ENCODE measurements at regions not wholly inside any gene's neighbourhood (a gene's known extent, or its start where the extent isn't known, plus 50 kb on each side); places are given as distances from the start of the nearest gene placed in this dataset.
"Not testable (repeated sequence)": the region's sequence is repeated elsewhere in the genome, so short reads cannot be mapped to it uniquely, and the experiment has no call there.

DNA sequence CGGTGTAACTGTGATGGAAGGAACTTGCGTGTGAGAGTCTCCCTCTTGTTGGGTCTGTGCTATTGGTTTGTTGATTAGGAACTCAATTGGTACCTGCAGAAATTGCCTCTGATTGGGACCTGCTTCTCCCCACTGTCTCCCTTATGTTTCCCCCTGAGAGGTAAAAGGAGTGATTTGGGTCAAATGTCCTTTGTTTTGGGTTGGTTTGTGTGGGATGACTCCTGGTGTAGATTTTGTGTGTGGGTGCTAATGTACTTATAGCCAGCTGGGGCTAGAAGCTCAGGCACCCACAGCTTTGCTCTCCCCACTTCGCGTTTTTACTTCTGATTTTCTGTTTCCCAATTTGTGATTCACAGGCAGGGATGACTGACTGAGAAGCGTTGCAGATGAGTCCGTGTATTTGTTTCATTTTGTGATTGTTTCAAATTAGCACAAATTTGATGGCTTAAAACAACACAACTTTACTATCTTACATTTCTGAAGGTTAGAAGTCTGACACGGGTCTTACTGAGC lies 79.1 kb downstream of the UTRN start:
- peak overlapping the region; percentile 59 to 70 for H3K4me3 Mint-ChIP-seq
- H3K27ac Mint-ChIP-seq, result peak overlapping the region; percentile 43
- H3K9me3 Mint-ChIP-seq, result no peaks in the 10 kb centered on the region
- ATAC-seq (replicated peaks in 1 of 2), result peak; percentile 31 to 39
- no peaks in the 10 kb centered on the region for H3K27me3 Mint-ChIP-seq (ENCODE audit: low read depth)
- no peak for DNase-seq
- peaks cover 68% of the 10 kb centered on the region for H3K4me1 Mint-ChIP-seq (ENCODE audit: low read depth)
- peaks cover 2 to 6% of the 10 kb centered on the region in 2 donors for H3K36me3 Mint-ChIP-seq (ENCODE audit: insufficient read depth in 2 of 2)

DNA sequence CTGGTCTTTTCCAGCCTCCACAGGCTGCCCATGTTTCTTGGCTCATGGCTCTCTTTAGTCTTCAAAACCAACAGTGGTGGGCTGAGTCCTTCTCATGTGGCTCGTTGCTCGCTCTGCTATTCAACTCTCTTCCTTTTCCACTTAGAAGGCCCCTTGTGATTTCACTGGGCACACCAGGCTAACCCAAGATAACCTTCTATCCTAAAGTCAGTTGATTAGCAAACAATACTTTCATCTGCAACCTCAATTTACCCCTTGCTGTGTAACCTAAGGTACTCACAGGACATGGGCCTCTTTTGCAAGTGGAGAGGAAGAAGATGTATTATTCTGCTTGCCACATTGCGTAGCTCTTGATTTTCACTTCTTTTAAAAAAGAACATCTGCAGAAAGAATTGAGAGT lies 79.6 kb downstream of the UTRN start:
- H3K27me3 Mint-ChIP-seq (ENCODE audit: low read depth), result no peaks in the 10 kb centered on the region
- H3K9me3 Mint-ChIP-seq, result peaks cover 1 to 2% of the 10 kb centered on the region in 2 donors
- peak overlapping the region; percentile 43 for H3K27ac Mint-ChIP-seq
- DNase-seq, result no peak
- peak overlapping the region; percentile 59 to 70 for H3K4me3 Mint-ChIP-seq
- peak in 1 of 2 donors; percentile 14 for ATAC-seq (replicated peaks in 1 of 2)
- peaks cover 3 to 8% of the 10 kb centered on the region in 2 donors for H3K36me3 Mint-ChIP-seq (ENCODE audit: insufficient read depth in 2 of 2)
- H3K4me1 Mint-ChIP-seq (ENCODE audit: low read depth), result peaks cover 66% of the 10 kb centered on the region

DNA sequence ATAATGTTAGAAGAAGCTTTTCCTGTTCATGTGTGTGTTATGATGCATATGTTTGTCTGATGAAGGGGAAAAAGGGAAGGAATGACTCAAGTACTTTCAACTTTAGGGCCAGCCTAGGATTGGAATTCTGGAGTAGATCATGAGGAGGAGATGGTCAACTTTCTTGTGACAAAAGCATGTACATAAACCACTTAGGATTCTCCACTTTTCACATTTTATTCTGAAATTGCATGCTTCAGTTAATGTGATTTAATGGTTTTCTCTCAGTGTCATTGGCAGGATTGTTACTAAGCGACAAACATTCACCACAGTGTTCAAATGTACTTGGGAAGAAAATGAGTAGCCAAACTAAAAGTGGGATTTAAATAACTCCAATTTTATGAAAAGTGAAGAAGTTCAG lies 80.1 kb downstream of the UTRN start:
- Mint-ChIP-seq H3K4me3 (no peak overlapping the region), H3K4me1 (ENCODE audit: low read depth) (peaks cover 64% of the 10 kb centered on the region), H3K27me3 (ENCODE audit: low read depth) (no peaks in the 10 kb centered on the region), H3K27ac (peak overlapping the region; percentile 40), H3K36me3 (ENCODE audit: insufficient read depth in 2 of 2) (peaks cover 5 to 12% of the 10 kb centered on the region in 2 donors), H3K9me3 (peaks cover 3 to 4% of the 10 kb centered on the region in 2 donors)
- DNase-seq (no peak), ATAC-seq (replicated peaks in 1 of 2) (no peak)

DNA sequence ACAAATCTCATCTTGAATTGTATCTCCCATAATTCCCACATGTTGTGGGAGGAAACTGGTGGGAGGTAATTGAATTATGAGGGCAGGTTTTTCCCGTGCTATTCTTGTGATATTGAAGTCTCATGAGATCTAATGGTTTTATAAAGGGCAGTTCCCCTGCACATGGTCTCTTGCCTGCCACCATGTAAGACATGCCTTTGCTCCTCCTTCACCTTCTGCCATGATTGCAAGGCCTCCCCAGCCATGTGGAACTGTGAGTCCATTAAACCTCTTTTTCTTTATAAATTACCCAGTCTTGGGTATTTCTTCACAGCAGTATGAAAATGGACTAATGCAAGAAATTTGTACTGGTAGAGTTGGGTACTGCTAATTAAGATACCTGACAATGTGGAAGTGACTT lies 84.6 kb downstream of the UTRN start:
- H3K4me3 Mint-ChIP-seq; H3K27me3 Mint-ChIP-seq (ENCODE audit: low read depth); DNase-seq; ATAC-seq (replicated peaks in 1 of 2); H3K9me3 Mint-ChIP-seq; H3K27ac Mint-ChIP-seq: not testable (repeated sequence)
- Mint-ChIP-seq H3K36me3 (ENCODE audit: insufficient read depth in 2 of 2) (peaks cover 3 to 12% of the 10 kb centered on the region in 2 donors), H3K4me1 (ENCODE audit: low read depth) (peaks cover 28% of the 10 kb centered on the region)

DNA sequence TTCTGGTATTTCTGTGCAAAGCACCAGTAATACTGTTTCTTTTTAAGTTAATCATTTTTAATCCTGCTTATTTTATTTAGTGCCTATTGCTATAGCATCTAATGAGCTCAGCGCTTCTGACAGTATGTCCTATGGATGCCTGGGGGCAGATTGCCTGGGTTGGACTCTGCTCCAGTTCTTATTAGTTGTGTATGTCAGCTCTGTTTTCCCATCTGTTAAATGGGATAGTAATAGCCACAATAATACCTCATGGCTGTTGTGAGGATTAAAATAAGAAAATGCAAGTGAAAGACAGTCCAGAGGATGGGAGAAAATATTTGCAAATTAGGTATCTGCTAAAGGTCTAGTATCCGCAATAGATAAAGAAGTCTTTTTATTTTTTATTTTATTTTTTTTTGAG lies 87.0 kb downstream of the UTRN start:
- no peak for DNase-seq
- ATAC-seq (replicated peaks in 1 of 2), result no peak
- Mint-ChIP-seq H3K4me1 (ENCODE audit: low read depth) (peaks cover 23% of the 10 kb centered on the region), H3K27me3 (ENCODE audit: low read depth) (no peaks in the 10 kb centered on the region), H3K27ac (no peak overlapping the region), H3K4me3 (no peak overlapping the region), H3K36me3 (ENCODE audit: insufficient read depth in 2 of 2) (peaks cover 3 to 8% of the 10 kb centered on the region in 2 donors), H3K9me3 (peaks cover 3 to 4% of the 10 kb centered on the region in 2 donors)

DNA sequence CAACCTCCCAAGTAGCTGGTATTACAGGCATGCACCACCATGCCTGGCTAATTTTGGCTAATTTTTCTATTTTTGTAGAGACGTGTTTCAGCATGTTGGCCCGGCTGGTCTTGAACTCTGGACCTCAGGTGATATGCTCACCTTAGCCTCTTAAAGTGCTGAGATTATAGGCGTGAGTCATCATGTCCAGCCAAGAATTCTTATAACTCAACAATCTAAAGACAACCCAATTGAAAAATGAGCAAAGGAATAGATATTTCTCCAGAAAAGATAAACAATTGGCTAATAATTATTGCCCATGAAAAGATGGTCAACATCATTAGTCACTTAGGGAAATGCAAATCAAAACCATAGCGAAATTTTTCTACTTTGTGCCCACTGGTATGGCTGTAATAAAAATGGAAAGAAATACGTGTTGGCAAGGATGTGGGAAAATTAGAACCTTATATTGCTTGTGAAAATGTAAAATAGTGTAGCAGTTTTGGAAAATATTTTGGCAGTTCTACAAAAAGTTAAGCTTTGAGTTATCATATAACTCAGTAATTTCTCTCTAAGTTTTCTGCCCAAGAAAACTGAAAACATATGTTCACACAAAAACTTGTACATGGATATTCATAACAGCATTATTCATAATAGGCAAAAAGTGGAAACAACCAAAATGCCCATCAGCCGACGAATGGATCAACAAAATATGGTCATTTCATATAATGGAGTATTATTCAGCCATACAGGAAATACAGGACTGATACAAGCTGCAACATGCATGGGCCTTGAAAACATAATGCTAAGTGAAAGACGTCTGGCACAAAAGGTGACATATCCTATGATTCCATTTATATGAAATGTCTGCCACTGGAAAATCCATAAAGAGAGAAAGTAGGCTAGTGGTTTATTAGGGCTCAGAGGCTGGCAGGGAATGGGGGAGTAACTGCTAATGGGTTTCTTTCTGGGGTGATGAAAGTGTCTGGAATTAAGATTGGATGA lies 87.8 kb downstream of the UTRN start:
- Mint-ChIP-seq H3K4me3 (no peak overlapping the region), H3K4me1 (ENCODE audit: low read depth) (peaks cover 31% of the 10 kb centered on the region), H3K27ac (no peak overlapping the region), H3K9me3 (peaks cover 3 to 4% of the 10 kb centered on the region in 2 donors), H3K27me3 (ENCODE audit: low read depth) (no peaks in the 10 kb centered on the region), H3K36me3 (ENCODE audit: insufficient read depth in 2 of 2) (peaks cover 3 to 8% of the 10 kb centered on the region in 2 donors)
- DNase-seq, result no peak
- ATAC-seq (replicated peaks in 1 of 2), result no peak

DNA sequence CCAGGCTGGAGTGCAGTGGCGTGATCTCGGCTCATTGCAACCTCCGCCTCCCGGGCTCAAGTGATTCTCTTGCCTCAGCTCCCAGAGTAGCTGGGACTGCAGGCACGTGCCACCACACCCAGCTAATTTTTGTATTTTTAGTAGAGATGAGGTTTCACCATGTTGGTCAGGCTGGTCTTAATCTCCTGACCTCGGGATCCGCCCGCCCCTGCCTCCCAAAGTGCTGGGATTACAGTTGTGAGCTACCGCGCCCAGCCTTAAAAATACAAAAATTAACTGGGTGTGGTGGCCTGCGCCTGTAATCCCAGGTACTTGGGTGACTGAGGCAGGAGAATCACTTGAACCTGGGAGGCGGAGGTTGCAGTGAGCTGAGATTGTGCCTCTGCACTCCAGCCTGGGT lies 89.4 kb downstream of the UTRN start:
- not testable (repeated sequence) for ATAC-seq (replicated peaks in 1 of 2); H3K27ac Mint-ChIP-seq; DNase-seq; H3K36me3 Mint-ChIP-seq (ENCODE audit: insufficient read depth in 2 of 2); H3K9me3 Mint-ChIP-seq; H3K4me3 Mint-ChIP-seq; H3K27me3 Mint-ChIP-seq (ENCODE audit: low read depth)
- peaks cover 47% of the 10 kb centered on the region for H3K4me1 Mint-ChIP-seq (ENCODE audit: low read depth)

DNA sequence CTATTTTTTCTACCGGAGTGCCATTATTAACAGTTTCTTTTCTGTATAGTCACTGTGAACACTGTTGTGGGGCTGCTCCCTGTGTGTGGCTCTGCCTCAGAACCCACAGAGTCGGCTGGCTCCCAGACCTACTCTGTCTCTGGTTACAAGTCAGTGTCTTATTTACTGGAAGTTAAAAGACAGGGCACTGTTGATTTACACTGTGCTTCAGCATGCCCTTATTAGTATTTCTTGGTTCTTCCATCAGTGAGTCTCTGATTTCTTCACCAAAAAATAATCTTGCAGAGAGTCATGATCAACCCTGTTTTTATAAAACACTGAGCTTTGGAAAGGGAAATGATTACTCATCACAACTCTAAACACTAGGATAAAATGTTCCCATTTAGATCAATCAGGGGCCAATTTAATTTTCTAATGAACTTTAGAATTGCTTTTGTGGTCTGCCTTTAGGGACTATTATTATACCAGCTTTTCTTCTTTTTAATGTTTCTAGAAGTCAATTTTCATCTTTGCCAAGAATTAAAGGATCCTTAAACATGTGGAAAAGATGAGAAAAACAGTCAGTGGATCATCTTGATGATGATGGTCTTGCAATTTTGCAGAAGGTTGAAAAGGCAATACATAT lies 92.6 kb downstream of the UTRN start:
- ATAC-seq (replicated peaks in 1 of 2) (peak; percentile 23 to 37), DNase-seq (no peak)
- peaks cover 17 to 19% of the 10 kb centered on the region in 2 donors for H3K36me3 Mint-ChIP-seq (ENCODE audit: insufficient read depth in 2 of 2)
- H3K27ac Mint-ChIP-seq, result no peak overlapping the region
- H3K9me3 Mint-ChIP-seq, result peaks cover 12 to 13% of the 10 kb centered on the region in 2 donors
- no peaks in the 10 kb centered on the region for H3K27me3 Mint-ChIP-seq (ENCODE audit: low read depth)
- peaks cover 42% of the 10 kb centered on the region for H3K4me1 Mint-ChIP-seq (ENCODE audit: low read depth)
- H3K4me3 Mint-ChIP-seq, result no peak overlapping the region

DNA sequence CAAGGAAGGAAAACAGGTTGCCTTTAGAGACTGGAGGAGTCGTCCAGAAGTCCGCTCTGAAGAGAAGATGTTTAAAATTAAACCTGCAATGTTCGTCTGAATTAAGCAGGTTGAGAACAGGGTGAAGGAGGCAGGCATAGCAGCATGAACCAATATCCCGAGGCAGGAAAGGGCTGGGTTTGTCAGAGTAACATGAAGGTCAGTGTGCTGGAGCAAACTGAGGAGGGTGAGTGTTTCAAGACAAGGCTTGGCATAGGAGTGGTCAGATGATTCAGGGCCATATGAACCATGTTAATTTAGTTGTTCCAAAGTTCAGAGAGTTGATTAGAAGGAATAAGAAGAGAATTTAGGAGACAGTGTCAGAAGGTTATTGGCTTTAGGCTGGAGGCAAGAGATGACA lies 93.3 kb downstream of the UTRN start:
- DNase-seq, result no peak
- Mint-ChIP-seq H3K4me1 (ENCODE audit: low read depth) (peaks cover 42% of the 10 kb centered on the region), H3K9me3 (peaks cover 12 to 13% of the 10 kb centered on the region in 2 donors), H3K36me3 (ENCODE audit: insufficient read depth in 2 of 2) (peaks cover 17 to 19% of the 10 kb centered on the region in 2 donors), H3K4me3 (peak overlapping the region in 1 of 2 donors; percentile 7), H3K27me3 (ENCODE audit: low read depth) (no peaks in the 10 kb centered on the region), H3K27ac (peak overlapping the region; percentile 4)
- ATAC-seq (replicated peaks in 1 of 2), result no peak

DNA sequence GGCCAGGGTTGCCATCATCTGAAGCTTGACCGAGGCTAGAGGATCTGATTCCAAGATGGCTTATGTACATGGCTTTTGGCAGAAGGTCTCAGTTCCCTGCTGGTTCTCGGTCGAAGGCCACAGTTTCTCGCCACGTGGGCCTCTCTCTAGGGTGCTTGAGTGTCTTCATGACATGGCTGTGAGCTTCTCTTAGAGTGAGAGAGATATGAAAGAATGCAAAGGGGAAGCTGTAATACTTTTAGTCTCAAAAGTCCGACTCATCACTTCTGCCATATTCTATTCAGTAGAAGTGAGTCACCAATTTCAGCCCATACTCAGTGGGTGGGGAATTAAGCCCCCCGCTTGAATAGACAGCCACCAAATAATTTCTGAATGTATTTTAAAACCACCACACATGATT lies 94.2 kb downstream of the UTRN start:
- H3K4me1 Mint-ChIP-seq (ENCODE audit: low read depth), result peaks cover 47% of the 10 kb centered on the region
- peaks cover 18 to 19% of the 10 kb centered on the region in 2 donors for H3K36me3 Mint-ChIP-seq (ENCODE audit: insufficient read depth in 2 of 2)
- no peaks in the 10 kb centered on the region for H3K27me3 Mint-ChIP-seq (ENCODE audit: low read depth)
- H3K4me3 Mint-ChIP-seq, result peak overlapping the region in 1 of 2 donors; percentile 7
- no peak overlapping the region for H3K27ac Mint-ChIP-seq
- DNase-seq, result no peak
- peaks cover 12 to 13% of the 10 kb centered on the region in 2 donors for H3K9me3 Mint-ChIP-seq
- ATAC-seq (replicated peaks in 1 of 2), result peak in 1 of 2 donors; percentile 57

DNA sequence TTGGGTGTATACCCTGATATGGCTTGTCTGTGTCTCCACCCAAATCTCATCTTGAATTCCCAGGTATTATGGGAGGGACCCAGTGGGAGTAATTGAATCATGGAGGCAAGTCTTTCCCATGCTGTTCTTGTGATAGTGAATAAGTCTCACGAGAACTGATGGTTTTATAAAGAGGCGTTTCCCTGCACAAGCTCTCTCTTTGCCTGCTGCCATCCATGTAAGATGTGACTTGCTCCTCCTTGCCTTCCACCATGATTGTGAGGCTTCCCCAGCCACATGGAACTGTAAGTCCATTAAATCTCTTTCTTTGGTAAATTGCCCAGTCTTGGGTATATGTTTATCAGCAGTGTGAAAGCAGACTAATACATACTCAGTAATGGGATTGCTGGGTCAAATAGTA lies 96.4 kb downstream of the UTRN start:
- H3K27me3 Mint-ChIP-seq (ENCODE audit: low read depth); H3K4me3 Mint-ChIP-seq; DNase-seq; ATAC-seq (replicated peaks in 1 of 2): not testable (repeated sequence)
- Mint-ChIP-seq H3K36me3 (ENCODE audit: insufficient read depth in 2 of 2) (peaks cover 19 to 24% of the 10 kb centered on the region in 2 donors), H3K9me3 (peaks cover 14 to 17% of the 10 kb centered on the region in 2 donors), H3K27ac (peak overlapping the region; percentile 51), H3K4me1 (ENCODE audit: low read depth) (peaks cover 49% of the 10 kb centered on the region)

DNA sequence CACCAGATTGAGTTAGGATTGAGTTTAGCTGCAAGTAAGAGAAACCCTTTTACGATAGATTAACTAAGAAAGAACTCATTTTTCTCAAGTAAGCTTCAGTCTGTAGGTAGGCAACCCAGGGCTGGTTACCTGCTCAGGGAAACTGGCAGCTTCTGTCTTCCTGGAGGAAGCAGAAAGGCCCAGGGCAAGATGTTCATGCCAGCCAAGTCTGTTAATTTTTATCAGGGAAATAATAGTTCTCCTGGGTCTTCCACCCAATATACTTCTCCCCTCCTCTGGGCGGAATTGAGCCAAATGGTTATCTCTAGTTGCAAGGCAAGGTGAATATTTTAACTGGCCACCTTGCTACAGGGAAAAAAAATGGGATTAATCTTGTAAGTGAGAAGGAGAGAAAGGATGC lies 98.2 kb downstream of the UTRN start:
- Mint-ChIP-seq H3K4me3 (no peak overlapping the region), H3K9me3 (peaks cover 14 to 16% of the 10 kb centered on the region in 2 donors), H3K27me3 (ENCODE audit: low read depth) (no peaks in the 10 kb centered on the region), H3K36me3 (ENCODE audit: insufficient read depth in 2 of 2) (peaks cover 20 to 24% of the 10 kb centered on the region in 2 donors), H3K27ac (no peak overlapping the region), H3K4me1 (ENCODE audit: low read depth) (peaks cover 34% of the 10 kb centered on the region)
- ATAC-seq (replicated peaks in 1 of 2) (no peak), DNase-seq (no peak)

DNA sequence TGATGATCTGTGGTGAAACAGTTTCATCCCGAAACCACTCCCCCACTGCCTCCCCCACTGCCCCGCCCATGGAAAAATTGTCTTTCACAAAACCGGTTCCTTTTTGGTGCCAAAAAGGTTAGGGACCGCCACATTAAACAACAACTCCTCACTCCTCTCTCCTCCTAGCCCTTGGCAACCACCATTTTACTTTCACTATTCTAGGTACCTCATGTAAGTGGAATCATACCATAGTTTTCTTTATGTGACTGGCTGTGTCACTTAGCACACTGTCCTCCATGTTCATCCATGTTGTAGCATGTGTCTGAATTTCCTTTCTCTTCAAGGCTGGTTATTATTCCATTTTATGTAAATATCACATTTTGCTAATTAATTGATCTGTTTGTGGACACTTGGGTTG lies 99.3 kb downstream of the UTRN start:
- Mint-ChIP-seq H3K27ac (peak overlapping the region; percentile 44), H3K9me3 (peaks cover 11% of the 10 kb centered on the region in 2 donors), H3K36me3 (ENCODE audit: insufficient read depth in 2 of 2) (peaks cover 16 to 23% of the 10 kb centered on the region in 2 donors), H3K4me3 (peak overlapping the region in 1 of 2 donors; percentile 2), H3K27me3 (ENCODE audit: low read depth) (no peaks in the 10 kb centered on the region), H3K4me1 (ENCODE audit: low read depth) (peaks cover 23% of the 10 kb centered on the region)
- no peak for ATAC-seq (replicated peaks in 1 of 2)
- DNase-seq, result no peak

All from activated T-cell treated with anti-CD3 and anti-CD28 coated beads, Interleukin-2, amount 50 U/mL, for 72 hours (primary cell).